ENCODE measurements at regions not wholly inside any gene's neighbourhood (a gene's known extent, or its start where the extent isn't known, plus 50 kb on each side); places are given as distances from the start of the nearest gene placed in this dataset.

- TF ChIP-seq POLR2A (IDR thresholded peaks at IDR 0.05; ENCODE audit: low read depth) (no peak), CTCF (IDR thresholded peaks at IDR 0.05) (no peak), EP300 (IDR thresholded peaks at IDR 0.05) (no peak), POLR2AphosphoS5 (IDR thresholded peaks at IDR 0.05) (no peak)
Observed at GRCh38 chr9:7854763-7855162, 55.2 kb upstream of the DMAC1 start.
